T-cell (primary cell): ENCODE measurements at regions not wholly inside any gene's neighbourhood (a gene's known extent, or its start where the extent isn't known, plus 50 kb on each side); places are given as distances from the start of the nearest gene placed in this dataset.

Source experiments
- ATAC-seq, 4 experiments: fragments of 200-7000 bp in 3 of 4; fragments of 150-1000 bp in 1 of 4; cut with Tn5 transposase; replicated peaks in 1 of 4; 1 replicate in 3 of 4; 2 replicates in 1 of 4; pipeline ENCODE4 v1.10.0; 2021; ENCODE audit warnings: moderate library complexity in 3 of 4, mild to moderate bottlenecking in 2 of 4, moderate number of reproducible peaks in 1 of 4
- CTCF ChIA-PET, 2 donors: fragments of 300-600 bp; sonication (Branson Sonifier 250); formaldehyde crosslinking; loops; one replicate each; lab custom pipeline; 2022; ENCODE audit warnings: antibody characterized with exemption in 2 of 2; lab: Charles Lee
- POLR2A ChIA-PET, 2 donors: fragments of 300-600 bp; sonication (Branson Sonifier 250); formaldehyde crosslinking; loops; one replicate each; lab custom pipeline; 2022; ENCODE audit warnings: antibody characterized with exemption in 2 of 2; lab: Charles Lee
- DNase-seq, 35 experiments: peaks; one replicate each; pipeline versions ENCODE4 v3.0.0 to v3.0.0-alpha.2; 2013 to 2023
- H3K27ac ChIP-seq: one replicate; pipeline ENCODE4 v1.5.1; 2013; ENCODE audit warnings: low read length
- H3K27me3 ChIP-seq, 2 experiments: replicated peaks in 1 of 2; 1 replicate in 1 of 2; 2 replicates in 1 of 2; pipeline versions ENCODE4 v1.6.1 to v1.7.0; 2013; ENCODE audit warnings: low read length in 1 of 2, mixed read lengths in 1 of 2; ENCODE audit not compliant: control insufficient read depth in 2 of 2, insufficient read depth in 2 of 2; ENCODE audit errors: extremely low read depth in 1 of 2
- H3K36me3 ChIP-seq, 2 donors: 1 replicate in 1 of 2; 2 replicates in 1 of 2; pipeline versions ENCODE4 v1.6.1 to v1.7.0; 2013; ENCODE audit warnings: low read length in 1 of 2; ENCODE audit not compliant: control insufficient read depth in 2 of 2, insufficient read depth in 1 of 2; ENCODE audit errors: extremely low read depth in 1 of 2
- H3K4me1 ChIP-seq, 2 experiments: 1 replicate in 1 of 2; 2 replicates in 1 of 2; pipeline versions ENCODE4 v1.6.1 to v1.7.0; 2013; ENCODE audit warnings: low read length in 2 of 2, mixed read lengths in 1 of 2; ENCODE audit not compliant: insufficient read depth in 2 of 2, control insufficient read depth in 1 of 2; ENCODE audit errors: extremely low read depth in 1 of 2
- H3K4me3 ChIP-seq, 2 donors: 1 replicate in 1 of 2; 2 replicates in 1 of 2; pipeline versions ENCODE4 v1.5.1 to v1.7.0; 2013; ENCODE audit warnings: mild to moderate bottlenecking in 2 of 2, low read length in 1 of 2, moderate library complexity in 1 of 2; ENCODE audit not compliant: control insufficient read depth in 1 of 2; ENCODE audit errors: extremely low read depth in 1 of 2
- H3K9me3 ChIP-seq: 2 replicates; pipeline ENCODE4 v1.7.0; 2013
- H3K27ac Mint-ChIP-seq, 2 donors: one replicate each; pipeline ENCODE4 v1.8.0; 2020 to 2021; ENCODE audit warnings: mild to moderate bottlenecking in 2 of 2, mixed read lengths in 2 of 2
- H3K27me3 Mint-ChIP-seq, 2 donors: one replicate each; pipeline ENCODE4 v1.8.0; 2021 to 2022; ENCODE audit warnings: mixed read lengths in 2 of 2
- H3K36me3 Mint-ChIP-seq: one replicate; pipeline ENCODE4 v1.8.0; 2021; ENCODE audit warnings: mixed read lengths
- H3K4me1 Mint-ChIP-seq, 3 donors: one replicate each; pipeline ENCODE4 v1.8.0; 2020 to 2022; ENCODE audit warnings: mixed read lengths in 3 of 3, mild to moderate bottlenecking in 1 of 3
- H3K4me3 Mint-ChIP-seq, 3 donors: one replicate each; pipeline ENCODE4 v1.8.0; 2020 to 2022; ENCODE audit warnings: mild to moderate bottlenecking in 3 of 3, mixed read lengths in 3 of 3, moderate library complexity in 3 of 3
- H3K9me3 Mint-ChIP-seq, 3 donors: one replicate each; pipeline ENCODE4 v1.8.0; 2020 to 2022; ENCODE audit warnings: mixed read lengths in 3 of 3
- WGBS: methylation state at CpG from one replicate; pipeline ENCODE4 v1.1.5; 2013; ENCODE audit warnings: missing lambda C conversion rate; ENCODE audit not compliant: insufficient coverage; 5-methylcytosine and 5-hydroxymethylcytosine counted together

GRCh38 chr12:98253207-98254037, 262.0 kb upstream of the TMPO start:
- H3K4me1 ChIP-seq: no peaks in the 10 kb centered on the region
- H3K4me3 Mint-ChIP-seq: no peak overlapping the region

DNA sequence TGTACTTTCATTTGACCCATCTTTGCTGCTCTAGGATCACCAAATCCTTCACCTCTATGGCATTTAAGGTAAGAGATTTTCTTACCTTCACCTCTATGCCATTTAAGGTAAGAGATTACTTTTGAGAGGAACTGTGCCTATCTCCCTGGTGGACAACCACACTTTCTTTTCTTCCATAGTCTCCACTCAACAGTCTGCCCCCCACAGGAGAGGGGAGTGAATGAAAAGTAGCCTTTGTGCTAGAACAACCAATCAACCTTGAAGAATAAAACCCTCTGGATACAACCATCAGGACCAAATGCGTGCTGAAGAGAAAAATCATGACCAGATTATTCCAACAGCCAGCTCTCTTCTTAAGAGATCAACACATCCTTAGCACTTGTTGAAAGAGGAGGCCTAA, 258.6 kb upstream of the TMPO start:
- ChIA-PET POLR2A (no interaction called here), CTCF (no interaction called here)
- Histone ChIP-seq H3K27ac (no peak overlapping the region), H3K27me3 (no peaks in the 10 kb centered on the region), H3K4me1 (no peaks in the 10 kb centered on the region), H3K4me3 (no peak overlapping the region), H3K36me3 (no peaks in the 10 kb centered on the region), H3K9me3 (no peaks in the 10 kb centered on the region)
- Mint-ChIP-seq H3K27ac (no peak overlapping the region), H3K27me3 (peaks cover 0 to 6% of the 10 kb centered on the region in 2 donors), H3K9me3 (no peaks in the 10 kb centered on the region), H3K4me3 (no peak overlapping the region), H3K36me3 (no peaks in the 10 kb centered on the region), H3K4me1 (no peaks in the 10 kb centered on the region)
- no CpG with 5 or more reads among the region's 1 CpG for WGBS
- DNase-seq: no peak
- no peak for ATAC-seq

More at GRCh38 chr12:98253207-98254037, 262.0 kb upstream of the TMPO start:
- H3K9me3 Mint-ChIP-seq: no peaks in the 10 kb centered on the region
- H3K4me1 Mint-ChIP-seq: no peaks in the 10 kb centered on the region
- CTCF ChIA-PET: no interaction called here
- no peak for ATAC-seq
- H3K27ac Mint-ChIP-seq: no peak overlapping the region
- Histone ChIP-seq H3K27ac (no peak overlapping the region), H3K4me3 (no peak overlapping the region), H3K27me3 (no peaks in the 10 kb centered on the region), H3K9me3 (no peaks in the 10 kb centered on the region), H3K36me3 (no peaks in the 10 kb centered on the region)
- 38% methylated on average over 1 of the region's 7 CpGs for WGBS
- no peak for DNase-seq
- POLR2A ChIA-PET: no interaction called here
- H3K36me3 Mint-ChIP-seq: no peaks in the 10 kb centered on the region
- H3K27me3 Mint-ChIP-seq: peaks cover 3 to 9% of the 10 kb centered on the region in 2 donors

- no peaks in the 10 kb centered on the region for H3K36me3 Mint-ChIP-seq
- H3K27ac ChIP-seq: no peak overlapping the region
- ChIA-PET POLR2A (no interaction called here), CTCF (no interaction called here)
- H3K4me1 ChIP-seq: no peaks in the 10 kb centered on the region
- no peaks in the 10 kb centered on the region for H3K4me1 Mint-ChIP-seq
- no peak overlapping the region for H3K27ac Mint-ChIP-seq
- WGBS: no CpG with 5 or more reads among the region's 5 CpGs
- H3K9me3 ChIP-seq: no peaks in the 10 kb centered on the region
- no peak overlapping the region for H3K4me3 ChIP-seq
- DNase-seq: no peak
- H3K4me3 Mint-ChIP-seq: no peak overlapping the region
- H3K9me3 Mint-ChIP-seq: no peaks in the 10 kb centered on the region
- no peak for ATAC-seq
- no peaks in the 10 kb centered on the region for H3K36me3 ChIP-seq
- peaks cover 0 to 3% of the 10 kb centered on the region in 2 donors for H3K27me3 Mint-ChIP-seq
- H3K27me3 ChIP-seq: no peaks in the 10 kb centered on the region
These were observed 255.7 kb upstream of the TMPO start for GRCh38 chr12:98259693-98260092.

DNA sequence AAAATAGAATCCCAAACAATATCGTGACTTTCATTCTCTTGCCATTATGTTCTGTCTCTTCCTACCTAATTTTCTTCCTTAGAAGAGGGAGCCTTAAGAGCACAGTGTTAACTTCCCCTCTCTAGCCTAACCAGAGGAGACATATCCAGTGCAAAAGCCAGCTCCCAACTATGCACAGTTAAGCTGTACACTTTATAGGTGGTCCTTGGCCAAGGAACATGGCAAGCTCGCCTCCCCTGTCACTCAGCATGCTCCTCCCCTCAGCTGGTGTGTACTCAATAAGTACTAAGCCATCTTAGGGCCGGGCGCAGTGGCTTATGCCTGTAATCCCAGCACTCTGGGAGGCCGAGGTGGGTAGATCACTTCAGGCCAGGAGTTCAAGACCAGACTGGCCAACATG, 255.1 kb upstream of the TMPO start:
- POLR2A ChIA-PET: no interaction called here

DNA sequence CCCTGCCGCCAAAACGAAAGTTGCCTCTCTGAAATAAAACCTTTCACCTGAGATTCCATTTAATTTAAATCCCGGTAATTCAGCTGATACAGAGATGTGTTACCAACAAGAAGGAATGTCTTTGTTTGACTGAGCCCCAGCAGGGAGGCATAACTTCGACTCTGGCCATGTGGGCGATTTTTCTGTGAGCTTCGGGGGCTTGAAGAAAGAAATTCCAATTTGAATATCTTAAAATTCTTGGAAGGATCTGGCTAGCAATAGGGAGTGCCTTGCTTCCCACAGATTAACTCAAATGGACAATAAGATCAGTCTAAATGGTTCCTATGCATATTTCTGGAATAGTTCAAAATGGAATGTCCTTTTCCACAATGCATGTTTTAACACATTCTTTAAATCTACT, 252.5 kb upstream of the TMPO start:
- POLR2A ChIA-PET: no interaction called here
- no peaks in the 10 kb centered on the region for H3K36me3 ChIP-seq

More for the DNA sequence above, 255.1 kb upstream of the TMPO start:
- DNase-seq (no peak), ATAC-seq (no peak)
- H3K9me3 ChIP-seq: no peaks in the 10 kb centered on the region
- no peaks in the 10 kb centered on the region for H3K36me3 ChIP-seq
- H3K9me3 Mint-ChIP-seq: no peaks in the 10 kb centered on the region
- H3K27ac Mint-ChIP-seq: no peak overlapping the region
- no peak overlapping the region for H3K4me3 Mint-ChIP-seq
- 56% methylated on average over 3 of the region's 5 CpGs for WGBS
- H3K4me3 ChIP-seq: no peak overlapping the region
- H3K4me1 Mint-ChIP-seq: no peaks in the 10 kb centered on the region
- peaks cover 0 to 3% of the 10 kb centered on the region in 2 donors for H3K27me3 Mint-ChIP-seq
- no peaks in the 10 kb centered on the region for H3K27me3 ChIP-seq
- H3K36me3 Mint-ChIP-seq: no peaks in the 10 kb centered on the region
- CTCF ChIA-PET: no interaction called here
- no peak overlapping the region for H3K27ac ChIP-seq
- no peaks in the 10 kb centered on the region for H3K4me1 ChIP-seq

GRCh38 chr12:98274430-98275130, 240.8 kb upstream of the TMPO start:
- ATAC-seq (no peak), DNase-seq (no peak)
- Histone ChIP-seq H3K9me3 (no peaks in the 10 kb centered on the region), H3K27ac (no peak overlapping the region), H3K27me3 (no peaks in the 10 kb centered on the region), H3K36me3 (no peaks in the 10 kb centered on the region), H3K4me3 (no peak overlapping the region), H3K4me1 (no peaks in the 10 kb centered on the region)
- no peak overlapping the region for H3K27ac Mint-ChIP-seq
- no peak overlapping the region for H3K4me3 Mint-ChIP-seq
- peaks cover 0 to 5% (median 0%) of the 10 kb centered on the region in 3 donors for H3K9me3 Mint-ChIP-seq
- no peaks in the 10 kb centered on the region for H3K36me3 Mint-ChIP-seq
- 33% methylated on average over 1 of the region's 5 CpGs for WGBS
- no peaks in the 10 kb centered on the region for H3K4me1 Mint-ChIP-seq
- ChIA-PET CTCF (interaction anchor here in 1 of 2 donors (0.8 kb wide), 1 partner anchor 526 kb away, joined by 6 read pairs; no protein-coding TSS in a partner anchor), POLR2A (no interaction called here)
- peaks cover 0 to 6% of the 10 kb centered on the region in 2 donors for H3K27me3 Mint-ChIP-seq

More for the DNA sequence above, 252.5 kb upstream of the TMPO start:
- H3K27ac ChIP-seq: no peak overlapping the region
- Mint-ChIP-seq H3K27ac (no peak overlapping the region), H3K4me1 (no peaks in the 10 kb centered on the region), H3K36me3 (no peaks in the 10 kb centered on the region), H3K4me3 (no peak overlapping the region), H3K27me3 (peaks cover 4 to 7% of the 10 kb centered on the region in 2 donors), H3K9me3 (peaks cover 2 to 9% (median 4%) of the 10 kb centered on the region in 3 donors)
- no peaks in the 10 kb centered on the region for H3K4me1 ChIP-seq
- H3K27me3 ChIP-seq: no peaks in the 10 kb centered on the region
- ATAC-seq (no peak), DNase-seq (no peak)
- H3K9me3 ChIP-seq: no peaks in the 10 kb centered on the region
- 100% methylated on average over 3 of the region's 6 CpGs for WGBS
- H3K4me3 ChIP-seq: no peak overlapping the region
- CTCF ChIA-PET: no interaction called here
